HG02610 (cell line): ENCODE measurements at regions not wholly inside any gene's neighbourhood (a gene's known extent, or its start where the extent isn't known, plus 50 kb on each side); places are given as distances from the start of the nearest gene placed in this dataset.
"Not testable (repeated sequence)": the region's sequence is repeated elsewhere in the genome, so short reads cannot be mapped to it uniquely, and the experiment has no call there.

Experiments
- ATAC-seq: cut with Tn5 transposase; IDR thresholded peaks from one replicate; pipeline ENCODE4 v1.9.1; 2021; ENCODE audit warnings: mild to moderate bottlenecking, moderate library complexity; ENCODE audit not compliant: unreplicated experiment

DNA sequence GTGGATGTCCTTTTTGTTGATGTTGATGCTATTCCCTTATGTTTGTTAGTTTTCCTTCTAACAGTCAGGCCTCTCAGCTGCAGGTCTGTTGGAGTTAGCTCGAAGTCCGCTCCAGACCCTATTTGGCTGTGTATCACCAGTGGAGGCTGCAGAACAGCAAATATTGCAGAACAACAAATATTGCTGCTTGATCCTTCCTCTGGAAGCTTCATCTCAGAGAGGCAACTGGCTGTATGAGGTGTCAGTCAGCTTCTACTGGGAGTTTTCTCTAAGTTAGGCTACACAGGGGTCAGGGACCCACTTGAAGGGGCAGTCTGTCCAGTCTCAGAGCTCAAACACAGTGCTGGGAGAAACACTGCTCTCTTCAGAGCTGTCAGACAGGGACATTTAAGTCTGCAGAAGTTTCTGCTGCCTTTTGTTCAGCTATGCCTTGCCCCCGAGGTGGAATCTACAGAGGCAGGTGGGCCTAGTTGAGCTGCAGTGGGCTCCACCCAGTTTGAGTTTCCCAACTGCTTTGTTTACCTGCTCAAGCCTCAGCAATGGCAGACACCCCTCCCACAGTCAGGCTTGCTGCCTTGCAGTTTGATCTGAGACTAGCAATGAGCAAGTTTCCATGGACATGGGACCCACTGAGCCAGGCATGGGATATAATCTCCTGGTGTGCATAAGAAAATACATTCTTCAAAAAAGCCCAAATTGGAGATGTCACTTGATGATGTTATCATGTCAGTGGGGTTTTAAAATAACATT lies 99.5 kb downstream of the KDM5D start:
- ATAC-seq: no peak

- peak; percentile 83 for ATAC-seq
Observed at GRCh38 chrY:19637651-19638347, 106.7 kb downstream of the KDM5D start.

DNA sequence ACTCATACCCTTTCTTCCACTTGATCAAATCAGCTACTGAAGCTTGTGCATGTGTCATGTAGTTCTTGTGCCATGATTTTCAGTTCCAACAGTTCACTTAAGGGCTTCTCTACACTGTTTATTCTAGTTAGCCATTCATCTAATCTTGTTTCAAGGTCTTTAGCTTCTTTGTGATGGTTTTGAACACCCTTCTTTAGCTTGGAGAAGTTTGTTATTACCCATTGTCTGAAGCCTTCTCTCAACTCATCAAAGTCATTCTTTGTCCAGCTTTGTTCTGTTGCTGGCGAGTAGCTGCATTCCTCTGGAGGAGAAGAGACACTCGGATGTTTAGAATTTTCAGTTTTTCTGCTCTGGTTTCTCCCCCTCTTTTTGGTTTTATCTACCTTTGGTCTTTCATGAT lies 115.6 kb downstream of the KDM5D start:
- no peak for ATAC-seq

DNA sequence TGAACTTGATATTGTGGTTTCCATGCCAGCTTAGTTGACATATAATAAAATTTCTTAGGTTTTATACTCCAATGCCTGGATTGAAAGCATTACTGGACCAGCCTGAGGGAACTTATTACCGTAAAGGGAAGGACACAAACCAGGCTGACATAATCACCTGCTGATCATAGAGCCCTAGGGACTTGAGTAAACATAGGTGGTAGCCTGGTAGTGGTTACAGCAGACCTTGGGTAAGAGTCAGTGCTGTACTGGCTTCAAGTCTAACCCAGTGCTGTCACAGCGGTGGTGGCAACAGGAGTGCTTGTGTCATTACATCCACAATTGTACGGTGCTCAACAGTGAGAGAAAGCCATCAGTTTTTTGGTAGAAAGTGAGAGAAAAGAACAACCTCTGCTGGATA lies 122.1 kb downstream of the KDM5D start:
- ATAC-seq: no peak

DNA sequence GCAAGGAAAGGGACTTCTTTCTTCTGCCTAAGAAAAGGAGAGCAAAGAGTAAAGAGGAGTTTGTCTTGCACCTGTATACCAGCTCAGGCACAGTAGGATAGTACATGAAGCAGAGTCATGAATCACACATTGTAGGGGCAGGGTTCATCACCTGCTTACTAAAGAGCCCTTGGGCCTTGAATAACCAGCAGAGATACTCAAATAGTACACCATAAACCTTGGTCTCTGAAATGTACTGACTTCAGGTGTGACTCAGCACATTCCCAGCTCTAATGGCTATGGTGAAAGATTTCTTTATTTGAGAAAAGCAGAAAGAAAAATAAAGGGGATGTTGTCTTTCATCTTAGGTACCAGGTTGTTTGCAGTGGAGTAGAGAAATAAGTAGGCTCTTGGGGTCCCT lies 122.8 kb downstream of the KDM5D start:
- no peak for ATAC-seq

GRCh38 chrY:19601113-19601512 lies 143.4 kb downstream of the KDM5D start:
- ATAC-seq: peak; percentile 59

DNA sequence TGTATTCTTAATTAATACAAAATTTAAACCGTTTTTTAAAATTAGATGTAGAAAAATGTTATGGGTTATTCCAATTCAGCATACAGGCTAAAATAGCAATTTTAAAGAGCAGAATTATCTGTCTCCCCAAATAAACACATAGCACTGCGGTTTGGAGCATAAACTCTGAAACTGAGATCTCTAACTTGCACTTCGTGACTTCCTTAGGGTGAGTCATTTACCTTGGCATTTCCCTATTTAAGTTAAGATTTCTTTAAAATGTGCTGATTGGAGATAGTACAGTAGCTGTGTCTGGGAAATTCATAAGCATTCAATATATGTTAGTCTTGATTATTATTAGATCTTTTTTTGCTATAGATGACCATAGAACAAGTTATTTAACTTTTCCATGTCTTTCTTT lies 143.8 kb downstream of the KDM5D start:
- peak; percentile 75 for ATAC-seq

DNA sequence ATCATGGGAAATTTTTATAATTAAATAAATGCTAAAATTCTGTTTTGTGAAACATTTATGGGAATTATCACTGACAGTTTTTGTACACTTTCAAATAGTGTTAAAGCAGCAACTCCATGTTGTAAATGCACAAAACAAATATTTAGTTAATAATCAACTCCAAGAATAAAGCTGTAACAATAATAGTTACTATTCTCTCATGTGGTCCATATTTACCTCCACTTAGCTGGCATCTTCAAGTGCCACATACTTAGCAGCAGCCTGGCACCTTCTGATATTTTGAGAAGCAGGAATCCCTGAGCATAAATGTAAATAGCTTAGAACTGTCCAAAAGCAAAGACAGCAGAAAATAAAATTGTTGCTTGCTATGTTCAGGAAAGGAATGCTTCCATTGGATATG lies 154.3 kb downstream of the KDM5D start:
- ATAC-seq: no peak

DNA sequence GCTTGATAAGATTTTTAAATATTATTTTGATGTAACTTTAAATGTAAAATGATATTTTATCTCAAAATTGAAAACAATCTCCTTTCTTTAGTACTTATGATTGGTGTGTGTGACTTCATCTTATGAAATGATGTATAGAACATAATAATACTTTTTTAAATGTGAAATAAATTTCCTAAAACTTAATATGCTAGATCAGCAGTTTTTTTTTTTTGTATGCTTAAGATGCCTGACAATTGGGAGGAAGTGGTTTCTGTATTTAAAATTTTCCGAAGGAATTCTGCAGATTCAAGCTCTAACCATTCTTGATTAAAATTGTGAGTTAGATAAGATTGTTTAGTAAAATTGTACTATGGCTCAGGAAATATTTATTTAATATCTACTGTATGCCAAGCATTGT lies 154.9 kb downstream of the KDM5D start:
- no peak for ATAC-seq

DNA sequence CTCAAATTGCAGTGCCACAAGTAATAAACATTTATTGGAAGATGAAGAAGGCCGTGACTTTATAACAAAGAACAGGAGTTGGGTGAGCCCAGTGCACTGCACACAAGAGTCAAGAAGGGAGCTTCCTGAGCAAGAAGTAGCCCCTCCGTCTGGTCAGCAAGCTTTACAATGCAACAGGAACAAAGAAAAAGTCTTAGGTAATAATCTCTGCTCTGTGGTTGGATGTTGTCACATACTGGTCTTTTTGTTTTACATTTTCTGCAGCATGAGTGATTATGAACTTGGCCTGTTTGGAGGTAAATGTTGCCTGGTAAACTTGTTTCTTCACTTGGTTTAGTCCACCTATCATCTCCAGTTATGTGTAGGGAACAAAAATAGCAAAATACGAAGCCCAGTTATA lies 157.2 kb downstream of the KDM5D start:
- no peak for ATAC-seq

DNA sequence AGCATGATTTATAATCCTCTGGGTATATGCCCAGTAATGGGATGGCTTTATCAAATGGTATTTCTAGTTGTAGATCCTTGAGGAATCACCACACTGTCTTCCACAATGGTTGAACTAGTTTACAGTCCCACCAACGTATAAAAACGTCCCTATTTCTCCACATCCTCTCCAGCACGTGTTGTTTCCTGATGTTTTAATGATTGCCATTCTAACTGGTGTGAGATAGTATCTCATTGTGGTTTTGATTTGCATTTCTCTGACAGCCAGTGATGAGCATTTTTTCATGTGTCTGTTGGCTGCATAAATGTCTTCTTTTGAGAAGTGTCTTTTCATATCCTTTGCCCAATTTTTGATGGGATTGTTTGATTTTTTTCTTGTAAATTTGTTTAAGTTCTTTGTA lies 163.5 kb downstream of the KDM5D start:
- ATAC-seq: not testable (repeated sequence)

- no peak for ATAC-seq
Observed at GRCh38 chrY:19578281-19578874, 166.1 kb downstream of the KDM5D start.

- no peak for ATAC-seq
Observed at GRCh38 chrY:19577250-19577649, 167.3 kb downstream of the KDM5D start.

GRCh38 chrY:19574939-19575338 lies 169.6 kb downstream of the KDM5D start:
- ATAC-seq: peak; percentile 56

GRCh38 chrY:19573646-19574045 lies 170.9 kb downstream of the KDM5D start:
- ATAC-seq: no peak

GRCh38 chrY:19570999-19571398 lies 173.5 kb downstream of the KDM5D start:
- ATAC-seq: peak; percentile 46

DNA sequence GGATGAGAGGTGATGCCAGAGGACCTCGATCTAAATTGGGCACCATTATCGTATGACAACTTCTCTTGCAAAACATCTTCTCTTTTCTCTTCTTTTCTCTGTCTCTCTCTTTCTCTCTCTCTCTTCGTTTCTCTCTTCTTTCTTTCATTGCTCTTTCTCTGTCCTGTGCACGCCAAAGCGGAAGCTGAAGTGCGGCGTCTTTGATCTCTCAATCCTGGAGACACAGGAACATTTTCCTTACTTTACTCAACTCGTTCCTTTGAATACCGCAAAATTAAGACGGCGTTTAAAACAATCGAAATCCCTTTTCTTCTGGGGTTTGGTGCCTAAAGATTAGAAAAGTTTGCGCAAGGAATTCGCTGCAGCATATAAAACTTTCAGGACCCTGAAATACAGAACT lies 176.6 kb downstream of the KDM5D start:
- ATAC-seq: no peak

DNA sequence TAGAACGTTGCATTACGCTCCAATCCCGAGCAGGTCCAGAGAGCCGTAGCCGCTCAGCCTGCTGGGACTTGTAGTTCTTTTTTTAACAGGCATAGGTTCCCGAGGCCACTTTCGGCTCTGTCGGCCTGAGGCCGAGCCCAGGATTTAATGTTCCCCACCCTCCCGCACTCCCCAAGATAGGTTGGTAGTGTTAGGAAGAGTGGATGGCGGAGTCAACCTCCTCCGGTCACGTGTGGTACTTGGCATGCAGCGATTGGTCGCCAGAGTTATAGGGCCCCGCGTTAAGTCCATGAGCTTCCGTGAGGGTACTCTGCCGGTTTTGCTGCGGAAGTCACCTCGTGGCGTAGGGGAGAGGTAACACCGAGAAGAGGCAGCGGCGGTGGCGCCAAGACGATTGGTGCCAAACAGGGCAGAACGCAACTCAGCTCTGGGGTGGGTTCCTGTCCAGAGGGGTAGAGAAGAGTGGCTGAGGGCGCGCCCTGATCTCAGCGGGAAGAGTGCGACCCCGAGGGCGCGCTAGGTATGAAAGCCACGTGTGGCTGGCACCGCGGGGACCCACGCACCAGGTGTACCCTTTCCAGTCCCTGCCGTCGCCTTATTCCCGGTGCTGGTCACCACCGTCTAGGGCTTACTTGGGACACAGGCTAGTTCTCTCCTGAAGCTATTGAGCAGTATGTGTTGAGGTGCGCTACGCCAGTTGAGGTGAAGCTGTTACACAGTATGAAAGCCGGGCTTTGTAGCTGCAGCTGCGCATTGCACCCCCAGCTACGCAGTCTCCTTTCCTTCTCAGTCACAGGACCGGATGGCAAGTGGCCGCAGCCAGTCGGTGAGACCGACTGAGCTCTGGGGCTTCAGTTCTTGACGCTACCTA lies 177.2 kb downstream of the KDM5D start:
- peak; percentile 65 for ATAC-seq

DNA sequence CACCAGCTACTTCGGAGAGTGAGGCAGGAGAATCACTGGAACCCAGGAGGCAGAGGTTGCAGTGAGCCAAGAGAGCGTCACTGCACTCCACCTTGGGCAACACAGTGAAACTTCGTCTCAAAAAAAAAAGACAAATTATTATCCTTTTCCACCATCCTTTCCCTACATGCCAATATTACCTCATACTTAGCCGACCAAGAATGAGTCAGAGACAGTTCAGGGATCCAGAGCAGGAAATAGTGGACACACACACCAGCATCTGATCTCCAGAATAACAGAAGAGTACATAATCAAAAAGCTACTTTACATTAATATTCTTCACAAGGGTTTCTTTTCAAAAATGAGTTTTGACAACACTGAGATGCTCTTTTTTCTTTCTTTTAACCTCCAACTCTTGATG lies 185.4 kb downstream of the KDM5D start:
- no peak for ATAC-seq

DNA sequence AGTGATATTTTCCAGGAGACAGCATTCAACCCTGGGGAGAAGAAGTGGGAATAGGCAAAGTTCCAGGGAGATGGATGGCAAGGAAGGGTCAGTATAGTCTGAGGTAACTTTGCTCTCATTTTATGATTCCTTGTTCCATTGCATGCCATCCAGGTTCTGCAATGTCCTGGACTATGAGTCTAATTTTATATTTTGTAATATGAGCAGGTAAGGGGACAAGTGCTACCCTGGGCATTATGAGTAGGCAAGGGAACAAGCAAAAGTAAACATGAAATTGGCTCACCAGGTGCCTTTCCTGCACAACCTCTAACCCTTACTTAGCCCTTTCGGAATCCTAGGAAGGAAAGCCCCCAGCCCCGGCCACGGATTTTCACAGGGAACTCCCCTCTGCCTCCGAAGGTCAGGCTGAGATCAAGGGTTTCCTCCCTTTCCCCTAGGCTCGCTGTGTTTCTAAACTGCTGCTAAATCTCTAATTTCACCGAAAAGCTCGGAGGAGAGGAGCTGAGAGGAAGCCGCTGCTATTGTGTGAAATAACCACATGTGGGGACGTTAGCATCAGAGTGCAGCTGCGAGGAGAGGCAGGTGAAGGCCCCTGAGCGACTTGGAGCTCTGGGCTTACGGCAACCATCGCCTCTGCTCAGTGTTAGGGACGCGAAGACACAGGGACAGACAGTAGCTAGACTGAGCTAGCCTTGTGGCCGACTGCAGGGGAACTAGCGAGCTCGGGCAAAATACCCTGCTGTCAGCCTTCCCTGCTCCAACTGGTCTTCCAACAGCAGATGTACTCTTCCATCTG lies 194.7 kb downstream of the KDM5D start:
- no peak for ATAC-seq
